CD4-positive, alpha-beta T cell (primary cell): ENCODE measurements at regions not wholly inside any gene's neighbourhood (a gene's known extent, or its start where the extent isn't known, plus 50 kb on each side); places are given as distances from the start of the nearest gene placed in this dataset.

ENCODE experiments used
- ATAC-seq: fragments of 200-7000 bp; cut with Tn5 transposase; one replicate; pipeline ENCODE4 v1.10.0; 2022; ENCODE audit warnings: mild to moderate bottlenecking; ENCODE audit not compliant: poor library complexity
- CTCF ChIA-PET: fragments of 350-600 bp; sonication (Branson Sonifier 250); formaldehyde crosslinking; loops from one replicate; lab custom pipeline; 2021; ENCODE audit warnings: antibody characterized with exemption, inconsistent platforms; lab: Charles Lee
- POLR2A ChIA-PET: fragments of 350-600 bp; sonication (Branson Sonifier 250); formaldehyde crosslinking; loops from one replicate; lab custom pipeline; 2021; ENCODE audit warnings: antibody characterized with exemption, inconsistent platforms; lab: Charles Lee
- DNase-seq, 14 experiments: peaks; one replicate each; pipeline ENCODE4 v3.0.0-alpha.2; 2013 to 2020; ENCODE audit warnings: mixed read lengths in 2 of 14
- H3K27ac ChIP-seq, 2 donors: one replicate each; pipeline versions ENCODE4 v1.5.1 to v1.7.0; 2013; ENCODE audit warnings: low read length in 2 of 2, low read depth in 1 of 2, mild to moderate bottlenecking in 1 of 2
- H3K27me3 ChIP-seq, 2 experiments: 1 replicate in 1 of 2; 2 replicates in 1 of 2; pipeline versions ENCODE4 v1.6.1 to v1.7.0; 2013; ENCODE audit warnings: low read length in 2 of 2, control low read depth in 1 of 2, mild to moderate bottlenecking in 1 of 2, moderate library complexity in 1 of 2; ENCODE audit not compliant: insufficient read depth in 2 of 2, control insufficient read depth in 1 of 2
- H3K36me3 ChIP-seq: one replicate; pipeline ENCODE4 v1.6.1; 2013; ENCODE audit warnings: low read length, control low read depth; ENCODE audit not compliant: insufficient read depth
- H3K4me1 ChIP-seq: one replicate; pipeline ENCODE4 v1.6.1; 2013; ENCODE audit warnings: low read length, control low read depth; ENCODE audit not compliant: insufficient read depth
- H3K4me3 ChIP-seq: one replicate; pipeline ENCODE4 v1.5.1; 2013; ENCODE audit warnings: mild to moderate bottlenecking, low read length, moderate library complexity
- H3K9me3 ChIP-seq, 2 experiments: 1 replicate in 1 of 2; 2 replicates in 1 of 2; pipeline versions ENCODE4 v1.6.1 to v1.7.0; 2013; ENCODE audit warnings: low read length in 2 of 2, mild to moderate bottlenecking in 2 of 2, control low read depth in 1 of 2, moderate library complexity in 1 of 2; ENCODE audit not compliant: control insufficient read depth in 1 of 2, insufficient read depth in 1 of 2
- H3K27ac Mint-ChIP-seq: one replicate; pipeline ENCODE4 v1.8.0; 2020; ENCODE audit warnings: mixed read lengths
- H3K27me3 Mint-ChIP-seq: one replicate; pipeline ENCODE4 v1.8.0; 2021; ENCODE audit warnings: mixed read lengths
- H3K36me3 Mint-ChIP-seq: one replicate; pipeline ENCODE4 v1.8.0; 2021; ENCODE audit warnings: low read depth, mixed read lengths
- H3K4me1 Mint-ChIP-seq: one replicate; pipeline ENCODE4 v1.8.0; 2021; ENCODE audit warnings: low read depth, mixed read lengths
- H3K4me3 Mint-ChIP-seq: one replicate; pipeline ENCODE4 v1.8.0; 2020; ENCODE audit warnings: mild to moderate bottlenecking, mixed read lengths
- H3K9me3 Mint-ChIP-seq: one replicate; pipeline ENCODE4 v1.8.0; 2020; ENCODE audit warnings: mixed read lengths
- intact Hi-C, 2 experiments: fragments of 100-400 bp; cut with DNase I in 1 of 2; cut with micrococcal nuclease in 1 of 2; formaldehyde crosslinking; loops; one replicate each; pipeline versions ENCODE4 v1.15.1 to v1.9.0; 2023 to 2025; cut with DNase I, micrococcal nuclease
- TF ChIP-seq, protein P1 (sequence below): fragments of 200-600 bp; IDR thresholded peaks from one replicate; pipeline ENCODE4 v1.8.0; 2022; ENCODE audit warnings: antibody characterized with exemption, mild to moderate bottlenecking

- ATAC-seq (no peak), DNase-seq (no peak)
- no peaks in the 10 kb centered on the region for H3K27me3 Mint-ChIP-seq
- no peak overlapping the region for H3K27ac ChIP-seq
- H3K9me3 Mint-ChIP-seq, result no peaks in the 10 kb centered on the region
- no peak overlapping the region for H3K27ac Mint-ChIP-seq
- H3K36me3 ChIP-seq, result no peaks in the 10 kb centered on the region
- intact Hi-C loops, result no loop called here
- H3K27me3 ChIP-seq, result no peaks in the 10 kb centered on the region
- TF ChIP-seq, protein P1, sequence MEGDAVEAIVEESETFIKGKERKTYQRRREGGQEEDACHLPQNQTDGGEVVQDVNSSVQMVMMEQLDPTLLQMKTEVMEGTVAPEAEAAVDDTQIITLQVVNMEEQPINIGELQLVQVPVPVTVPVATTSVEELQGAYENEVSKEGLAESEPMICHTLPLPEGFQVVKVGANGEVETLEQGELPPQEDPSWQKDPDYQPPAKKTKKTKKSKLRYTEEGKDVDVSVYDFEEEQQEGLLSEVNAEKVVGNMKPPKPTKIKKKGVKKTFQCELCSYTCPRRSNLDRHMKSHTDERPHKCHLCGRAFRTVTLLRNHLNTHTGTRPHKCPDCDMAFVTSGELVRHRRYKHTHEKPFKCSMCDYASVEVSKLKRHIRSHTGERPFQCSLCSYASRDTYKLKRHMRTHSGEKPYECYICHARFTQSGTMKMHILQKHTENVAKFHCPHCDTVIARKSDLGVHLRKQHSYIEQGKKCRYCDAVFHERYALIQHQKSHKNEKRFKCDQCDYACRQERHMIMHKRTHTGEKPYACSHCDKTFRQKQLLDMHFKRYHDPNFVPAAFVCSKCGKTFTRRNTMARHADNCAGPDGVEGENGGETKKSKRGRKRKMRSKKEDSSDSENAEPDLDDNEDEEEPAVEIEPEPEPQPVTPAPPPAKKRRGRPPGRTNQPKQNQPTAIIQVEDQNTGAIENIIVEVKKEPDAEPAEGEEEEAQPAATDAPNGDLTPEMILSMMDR, result no peak
- no peaks in the 10 kb centered on the region for H3K36me3 Mint-ChIP-seq
- no peaks in the 10 kb centered on the region for H3K4me1 Mint-ChIP-seq
- no peak overlapping the region for H3K4me3 ChIP-seq
- no peaks in the 10 kb centered on the region for H3K9me3 ChIP-seq
- ChIA-PET CTCF (no interaction called here), POLR2A (no interaction called here)
- H3K4me1 ChIP-seq, result no peaks in the 10 kb centered on the region
- no peak overlapping the region for H3K4me3 Mint-ChIP-seq
Measured at GRCh38 chr1:170789063-170789462, 125.1 kb downstream of the PRRX1 start.

- intact Hi-C loops, result no loop called here
- ATAC-seq (no peak), DNase-seq (no peak)
- no peaks in the 10 kb centered on the region for H3K9me3 Mint-ChIP-seq
- no peaks in the 10 kb centered on the region for H3K36me3 Mint-ChIP-seq
- no peaks in the 10 kb centered on the region for H3K4me1 Mint-ChIP-seq
- Histone ChIP-seq H3K27me3 (no peaks in the 10 kb centered on the region), H3K4me3 (no peak overlapping the region), H3K9me3 (no peaks in the 10 kb centered on the region), H3K36me3 (no peaks in the 10 kb centered on the region), H3K27ac (no peak overlapping the region), H3K4me1 (no peaks in the 10 kb centered on the region)
- no peaks in the 10 kb centered on the region for H3K27me3 Mint-ChIP-seq
- ChIA-PET POLR2A (no interaction called here), CTCF (no interaction called here)
- TF ChIP-seq, protein P1, result no peak
- no peak overlapping the region for H3K4me3 Mint-ChIP-seq
- no peak overlapping the region for H3K27ac Mint-ChIP-seq
Measured at GRCh38 chr1:170790175-170790574, 126.2 kb downstream of the PRRX1 start.

GRCh38 chr1:170790651-170791071 is 126.7 kb downstream of the PRRX1 start:
- Mint-ChIP-seq H3K27ac (no peak overlapping the region), H3K27me3 (no peaks in the 10 kb centered on the region), H3K9me3 (no peaks in the 10 kb centered on the region), H3K4me3 (no peak overlapping the region), H3K36me3 (no peaks in the 10 kb centered on the region), H3K4me1 (no peaks in the 10 kb centered on the region)
- no peaks in the 10 kb centered on the region for H3K27me3 ChIP-seq
- H3K4me1 ChIP-seq, result no peaks in the 10 kb centered on the region
- no peak overlapping the region for H3K27ac ChIP-seq
- TF ChIP-seq, protein P1, result no peak
- no peaks in the 10 kb centered on the region for H3K9me3 ChIP-seq
- no peak overlapping the region for H3K4me3 ChIP-seq
- ChIA-PET CTCF (no interaction called here), POLR2A (no interaction called here)
- no peaks in the 10 kb centered on the region for H3K36me3 ChIP-seq
- no peak for ATAC-seq
- intact Hi-C loops, result no loop called here
- no peak for DNase-seq
